Right ventricle myocardium superior (tissue), 1 donor: ENCODE measurements at regions not wholly inside any gene's neighbourhood (a gene's known extent, or its start where the extent isn't known, plus 50 kb on each side); places are given as distances from the start of the nearest gene placed in this dataset.
"Not testable (repeated sequence)": the region's sequence is repeated elsewhere in the genome, so short reads cannot be mapped to it uniquely, and the experiment has no call there.

Source experiments
- ATAC-seq: fragments of 200-7000 bp; cut with Tn5 transposase; one replicate; pipeline ENCODE4 v1.9.1; 2020; ENCODE audit warnings: mild to moderate bottlenecking; ENCODE audit not compliant: poor library complexity
- DNase-seq: peaks from one replicate; pipeline ENCODE4 v3.0.0-alpha.2; 2020
- intact Hi-C: fragments of 100-400 bp; cut with DNase I; formaldehyde crosslinking; loops from one replicate; pipeline ENCODE4 v1.11.2; 2022
- donor health status: DM: no; HTN: yes; CAD: no; lungs with severe emphysema.

GRCh38 chr5:120327180-120327579, 136.9 kb upstream of the PRR16 start:
- DNase-seq: no peak
- ATAC-seq: no peak
- intact Hi-C loops: no loop called here

- DNase-seq: no peak
- no peak for ATAC-seq
- intact Hi-C loops: no loop called here
These were observed 135.0 kb upstream of the PRR16 start for GRCh38 chr5:120329095-120329494.

- DNase-seq: no peak
- intact Hi-C loops: no loop called here
- ATAC-seq: no peak
These were observed 133.5 kb upstream of the PRR16 start for GRCh38 chr5:120330558-120330957.

GRCh38 chr5:120344181-120344580, 119.9 kb upstream of the PRR16 start:
- intact Hi-C loops: no loop called here
- DNase-seq: no peak
- ATAC-seq: no peak

- ATAC-seq: no peak
- DNase-seq: no peak
- intact Hi-C loops: no loop called here
These were observed 118.2 kb upstream of the PRR16 start for GRCh38 chr5:120345947-120346346.

GRCh38 chr5:120351071-120351470, 113.0 kb upstream of the PRR16 start:
- DNase-seq, ATAC-seq, intact Hi-C loops: not testable (repeated sequence)

- no peak for DNase-seq
- intact Hi-C loops: no loop called here
- ATAC-seq: no peak
These were observed 110.0 kb upstream of the PRR16 start for GRCh38 chr5:120354126-120354525.

GRCh38 chr5:120358949-120359348, 105.2 kb upstream of the PRR16 start:
- DNase-seq (no peak), ATAC-seq (no peak)
- intact Hi-C loops: no loop called here

GRCh38 chr5:120361941-120362340, 102.2 kb upstream of the PRR16 start:
- intact Hi-C loops: no loop called here
- ATAC-seq: no peak

GRCh38 chr5:120362426-120362825, 101.7 kb upstream of the PRR16 start:
- ATAC-seq (no peak), DNase-seq (no peak)
- intact Hi-C loops: no loop called here

More at GRCh38 chr5:120361941-120362340, 102.2 kb upstream of the PRR16 start:
- no peak for DNase-seq

GRCh38 chr5:120365656-120366446, 98.2 kb upstream of the PRR16 start:
- ATAC-seq: no peak
- intact Hi-C loops: no loop called here
- DNase-seq: no peak

- intact Hi-C loops: no loop called here
- DNase-seq (no peak), ATAC-seq (no peak)
These were observed 96.0 kb upstream of the PRR16 start for GRCh38 chr5:120367896-120368634.

- DNase-seq: no peak
- intact Hi-C loops: no loop called here
- no peak for ATAC-seq
These were observed 95.0 kb upstream of the PRR16 start for GRCh38 chr5:120368923-120369715.

- ATAC-seq (no peak), DNase-seq (no peak)
- intact Hi-C loops: no loop called here
These were observed 91.2 kb upstream of the PRR16 start for GRCh38 chr5:120372899-120373298.

- DNase-seq: no peak
- no peak for ATAC-seq
- intact Hi-C loops: no loop called here
These were observed 88.9 kb upstream of the PRR16 start for GRCh38 chr5:120375248-120375647.

GRCh38 chr5:120380644-120381043, 83.5 kb upstream of the PRR16 start:
- DNase-seq: no peak
- intact Hi-C loops: no loop called here
- no peak for ATAC-seq

- intact Hi-C loops: no loop called here
- ATAC-seq: no peak
- no peak for DNase-seq
These were observed 81.3 kb upstream of the PRR16 start for GRCh38 chr5:120382833-120383232.

GRCh38 chr5:120386981-120387380, 77.1 kb upstream of the PRR16 start:
- no peak for DNase-seq
- no peak for ATAC-seq
- intact Hi-C loops: no loop called here

GRCh38 chr5:120388016-120388781, 75.9 kb upstream of the PRR16 start:
- DNase-seq (no peak), ATAC-seq (peak; percentile 77)
- intact Hi-C loops: no loop called here
